ENCODE measurements at regions not wholly inside any gene's neighbourhood (a gene's known extent, or its start where the extent isn't known, plus 50 kb on each side); places are given as distances from the start of the nearest gene placed in this dataset.
"Not testable (repeated sequence)": the region's sequence is repeated elsewhere in the genome, so short reads cannot be mapped to it uniquely, and the experiment has no call there.

GRCh38 chr1:190906206-190906725 is 428.6 kb upstream of the BRINP3 start:
- TF ChIP-seq POU2F2 (IDR thresholded peaks at IDR 0.05; ENCODE audit: low read depth, low read length) = no peak
- TF ChIP-seq TAF1 (IDR thresholded peaks at IDR 0.05; ENCODE audit: low read depth, low read length) = no peak
- no peak for TF ChIP-seq POLR2AphosphoS5 (IDR thresholded peaks at IDR 0.05; ENCODE audit: low read depth, low read length)
- no peak for TF ChIP-seq SPI1 (IDR thresholded peaks at IDR 0.05; ENCODE audit: low read depth, low read length)
- TF ChIP-seq PAX5 (IDR thresholded peaks at IDR 0.05; ENCODE audit: insufficient read depth, low read length, severe bottlenecking) = no peak
- no peak for TF ChIP-seq POLR2A (IDR thresholded peaks at IDR 0.05; ENCODE audit: low read depth, low read length)
- FAIRE-seq (no peak), DNase-seq (ENCODE audit: insufficient read length, low spot score) (no peak)

GRCh38 chr1:190908246-190908645 is 430.6 kb upstream of the BRINP3 start:
- FAIRE-seq (no peak), DNase-seq (ENCODE audit: insufficient read length, low spot score) (no peak)
- TF ChIP-seq PAX5 (IDR thresholded peaks at IDR 0.05; ENCODE audit: insufficient read depth, low read length, severe bottlenecking) (no peak), POLR2A (IDR thresholded peaks at IDR 0.05; ENCODE audit: low read depth, low read length) (no peak), POU2F2 (IDR thresholded peaks at IDR 0.05; ENCODE audit: low read depth, low read length) (no peak), TAF1 (IDR thresholded peaks at IDR 0.05; ENCODE audit: low read depth, low read length) (no peak), POLR2AphosphoS5 (IDR thresholded peaks at IDR 0.05; ENCODE audit: low read depth, low read length) (no peak), SPI1 (IDR thresholded peaks at IDR 0.05; ENCODE audit: low read depth, low read length) (no peak)

DNA sequence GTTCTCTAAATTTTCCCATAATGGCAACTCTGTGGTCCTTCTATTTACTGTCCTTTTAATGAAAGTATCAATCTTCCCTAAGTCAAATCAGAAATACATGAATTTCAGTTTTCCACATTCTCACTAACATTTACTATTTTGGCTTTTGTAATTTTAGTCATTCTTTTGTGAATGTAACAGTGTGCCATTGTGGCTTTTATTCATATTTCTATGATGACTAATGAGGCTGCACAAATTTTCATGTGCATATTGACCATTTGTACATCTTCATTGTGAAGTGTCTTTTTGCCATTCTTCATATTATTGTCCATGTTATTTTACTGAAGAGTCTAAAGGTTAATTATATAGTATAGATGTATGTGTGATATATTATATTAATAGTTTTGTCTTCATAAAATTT is 431.0 kb upstream of the BRINP3 start:
- no peak for FAIRE-seq
- DNase-seq (ENCODE audit: insufficient read length, low spot score) = no peak
- TF ChIP-seq POLR2A (IDR thresholded peaks at IDR 0.05; ENCODE audit: low read depth, low read length) (no peak), POLR2AphosphoS5 (IDR thresholded peaks at IDR 0.05; ENCODE audit: low read depth, low read length) (no peak), TAF1 (IDR thresholded peaks at IDR 0.05; ENCODE audit: low read depth, low read length) (no peak), SPI1 (IDR thresholded peaks at IDR 0.05; ENCODE audit: low read depth, low read length) (no peak), PAX5 (IDR thresholded peaks at IDR 0.05; ENCODE audit: insufficient read depth, low read length, severe bottlenecking) (no peak), POU2F2 (IDR thresholded peaks at IDR 0.05; ENCODE audit: low read depth, low read length) (no peak)

- no peak for TF ChIP-seq TAF1 (IDR thresholded peaks at IDR 0.05; ENCODE audit: low read depth, low read length)
- TF ChIP-seq POLR2AphosphoS5 (IDR thresholded peaks at IDR 0.05; ENCODE audit: low read depth, low read length) = no peak
- TF ChIP-seq POU2F2 (IDR thresholded peaks at IDR 0.05; ENCODE audit: low read depth, low read length) = no peak
- TF ChIP-seq POLR2A (IDR thresholded peaks at IDR 0.05; ENCODE audit: low read depth, low read length) = no peak
- FAIRE-seq = no peak
- DNase-seq (ENCODE audit: insufficient read length, low spot score) = no peak
Observed at GRCh38 chr1:190935925-190936324, 458.3 kb upstream of the BRINP3 start.

DNA sequence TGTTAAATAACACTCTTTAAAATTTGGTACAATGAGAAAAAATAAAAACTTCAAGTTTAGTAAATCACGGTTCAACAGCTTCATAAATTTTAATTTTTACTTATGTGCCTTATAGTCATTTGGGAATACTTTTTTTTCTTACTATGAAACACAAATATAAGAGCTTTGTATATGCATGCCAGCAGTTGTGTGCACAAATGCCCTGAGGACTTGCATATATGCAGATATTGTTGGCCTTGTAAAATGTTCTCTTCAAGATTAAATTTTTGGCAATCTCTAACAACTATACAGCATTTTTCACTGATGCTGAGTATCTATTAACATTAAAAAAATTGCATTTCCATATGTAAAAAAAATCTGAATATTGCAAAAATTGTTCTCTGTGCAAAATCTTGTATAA is 458.7 kb upstream of the BRINP3 start:
- DNase-seq (ENCODE audit: insufficient read length, low spot score) (no peak), FAIRE-seq (no peak)
- no peak for TF ChIP-seq POLR2AphosphoS5 (IDR thresholded peaks at IDR 0.05; ENCODE audit: low read depth, low read length)
- no peak for TF ChIP-seq POU2F2 (IDR thresholded peaks at IDR 0.05; ENCODE audit: low read depth, low read length)
- no peak for TF ChIP-seq POLR2A (IDR thresholded peaks at IDR 0.05; ENCODE audit: low read depth, low read length)
- TF ChIP-seq PAX5 (IDR thresholded peaks at IDR 0.05; ENCODE audit: insufficient read depth, low read length, severe bottlenecking) = no peak
- TF ChIP-seq SPI1 (IDR thresholded peaks at IDR 0.05; ENCODE audit: low read depth, low read length) = no peak

DNA sequence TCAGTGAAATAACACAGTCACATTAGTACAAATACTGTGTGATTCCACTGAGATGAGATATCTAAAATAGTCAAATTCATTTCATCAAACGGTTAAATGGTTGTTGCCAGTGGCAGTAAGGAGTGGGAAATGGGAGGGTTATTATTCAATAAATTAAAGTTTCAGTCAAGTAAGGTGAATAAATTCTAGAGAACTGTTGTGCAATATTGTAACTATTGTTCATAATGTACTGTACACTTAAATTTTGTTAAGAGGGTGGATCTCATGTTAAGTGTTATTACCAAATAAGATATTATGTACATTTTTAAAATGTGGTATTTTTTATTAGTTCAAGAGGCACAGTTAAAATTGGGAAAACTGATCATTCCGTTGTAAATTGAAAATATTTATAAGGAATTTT is 463.3 kb upstream of the BRINP3 start:
- TF ChIP-seq POLR2A (IDR thresholded peaks at IDR 0.05; ENCODE audit: low read depth, low read length) (no peak), TAF1 (IDR thresholded peaks at IDR 0.05; ENCODE audit: low read depth, low read length) (no peak), POLR2AphosphoS5 (IDR thresholded peaks at IDR 0.05; ENCODE audit: low read depth, low read length) (no peak), SPI1 (IDR thresholded peaks at IDR 0.05; ENCODE audit: low read depth, low read length) (no peak), POU2F2 (IDR thresholded peaks at IDR 0.05; ENCODE audit: low read depth, low read length) (no peak), PAX5 (IDR thresholded peaks at IDR 0.05; ENCODE audit: insufficient read depth, low read length, severe bottlenecking) (no peak)
- DNase-seq (ENCODE audit: insufficient read length, low spot score) = no peak
- FAIRE-seq = no peak

- FAIRE-seq = no peak
- no peak for DNase-seq (ENCODE audit: insufficient read length, low spot score)
- TF ChIP-seq SPI1 (IDR thresholded peaks at IDR 0.05; ENCODE audit: low read depth, low read length) = no peak
Observed at GRCh38 chr1:190942475-190942874, 464.8 kb upstream of the BRINP3 start.

DNA sequence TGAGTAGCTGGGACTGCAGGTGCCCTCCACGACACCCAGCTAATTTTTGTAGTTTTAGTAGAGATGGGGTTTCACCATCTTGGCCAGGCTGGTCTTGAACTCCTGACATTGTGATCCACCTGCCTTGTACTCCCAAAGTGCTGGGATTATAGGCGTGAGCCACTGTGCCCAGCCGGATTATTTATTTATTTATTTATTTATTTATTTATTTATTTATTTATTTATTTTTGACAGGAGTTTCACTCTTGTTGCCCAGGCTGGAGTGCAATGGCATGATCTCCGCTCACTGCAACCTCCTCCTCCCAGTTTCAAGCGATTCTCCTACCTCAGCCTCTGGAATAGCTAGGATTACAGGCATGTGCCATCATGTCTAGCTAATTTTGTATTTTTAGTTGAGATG is 466.1 kb upstream of the BRINP3 start:
- FAIRE-seq; DNase-seq (ENCODE audit: insufficient read length, low spot score): not testable (repeated sequence)

DNA sequence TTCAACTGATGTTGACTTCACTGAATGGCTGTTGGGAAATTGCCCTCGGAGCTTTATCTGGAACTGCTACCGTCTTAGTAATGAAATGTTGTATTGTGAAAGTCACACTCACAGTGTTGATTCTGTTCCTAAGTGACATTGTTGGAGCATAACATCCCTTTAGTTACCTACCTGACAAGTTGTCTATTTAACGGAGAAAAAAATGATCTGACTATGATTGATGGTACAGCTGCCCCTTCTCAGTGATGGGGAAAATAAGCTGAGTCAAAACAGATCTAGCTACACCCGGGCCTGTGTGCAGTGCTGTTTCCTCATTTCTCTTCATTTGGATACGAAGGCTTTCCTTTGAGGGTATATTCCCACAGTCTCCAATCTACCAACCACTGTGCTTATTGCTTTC is 472.3 kb upstream of the BRINP3 start:
- FAIRE-seq = no peak
- TF ChIP-seq POLR2AphosphoS5 (IDR thresholded peaks at IDR 0.05; ENCODE audit: low read depth, low read length) = no peak
- no peak for TF ChIP-seq POLR2A (IDR thresholded peaks at IDR 0.05; ENCODE audit: low read depth, low read length)
- no peak for TF ChIP-seq SPI1 (IDR thresholded peaks at IDR 0.05; ENCODE audit: low read depth, low read length)
- no peak for TF ChIP-seq TAF1 (IDR thresholded peaks at IDR 0.05; ENCODE audit: low read depth, low read length)
- TF ChIP-seq POU2F2 (IDR thresholded peaks at IDR 0.05; ENCODE audit: low read depth, low read length) = no peak
- no peak for TF ChIP-seq PAX5 (IDR thresholded peaks at IDR 0.05; ENCODE audit: insufficient read depth, low read length, severe bottlenecking)
- no peak for DNase-seq (ENCODE audit: insufficient read length, low spot score)

GRCh38 chr1:190957565-190957964 is 479.9 kb upstream of the BRINP3 start:
- DNase-seq (ENCODE audit: insufficient read length, low spot score) = no peak
- no peak for TF ChIP-seq SPI1 (IDR thresholded peaks at IDR 0.05; ENCODE audit: low read depth, low read length)
- TF ChIP-seq TAF1 (IDR thresholded peaks at IDR 0.05; ENCODE audit: low read depth, low read length) = no peak
- no peak for TF ChIP-seq POLR2A (IDR thresholded peaks at IDR 0.05; ENCODE audit: low read depth, low read length)
- TF ChIP-seq POU2F2 (IDR thresholded peaks at IDR 0.05; ENCODE audit: low read depth, low read length) = no peak
- TF ChIP-seq PAX5 (IDR thresholded peaks at IDR 0.05; ENCODE audit: insufficient read depth, low read length, severe bottlenecking) = no peak
- no peak for TF ChIP-seq POLR2AphosphoS5 (IDR thresholded peaks at IDR 0.05; ENCODE audit: low read depth, low read length)
- FAIRE-seq = no peak

- TF ChIP-seq POU2F2 (IDR thresholded peaks at IDR 0.05; ENCODE audit: low read depth, low read length) (no peak), SPI1 (IDR thresholded peaks at IDR 0.05; ENCODE audit: low read depth, low read length) (no peak), POLR2AphosphoS5 (IDR thresholded peaks at IDR 0.05; ENCODE audit: low read depth, low read length) (no peak), PAX5 (IDR thresholded peaks at IDR 0.05; ENCODE audit: insufficient read depth, low read length, severe bottlenecking) (no peak), POLR2A (IDR thresholded peaks at IDR 0.05; ENCODE audit: low read depth, low read length) (no peak), TAF1 (IDR thresholded peaks at IDR 0.05; ENCODE audit: low read depth, low read length) (no peak)
- FAIRE-seq = no peak
- DNase-seq (ENCODE audit: insufficient read length, low spot score) = no peak
Observed at GRCh38 chr1:190963321-190963720, 485.7 kb upstream of the BRINP3 start.

All from GM12891 (cell line).